ENCODE measurements at regions not wholly inside any gene's neighbourhood (a gene's known extent, or its start where the extent isn't known, plus 50 kb on each side); places are given as distances from the start of the nearest gene placed in this dataset.

- no peaks in the 10 kb centered on the region for H3K27me3 ChIP-seq (ENCODE audit: low read length)
- H3K9ac ChIP-seq (ENCODE audit: low read length): no peak overlapping the region
- H4K20me1 ChIP-seq (ENCODE audit: insufficient read depth, low read depth, low read length): no peaks in the 10 kb centered on the region
- H3K4me1 ChIP-seq (ENCODE audit: low read length): no peaks in the 10 kb centered on the region
- no peaks in the 10 kb centered on the region for H3K79me2 ChIP-seq (ENCODE audit: low read length)
- no peak overlapping the region for H3K4me2 ChIP-seq (ENCODE audit: low read depth, low read length, poor library complexity, severe bottlenecking)
- no peaks in the 10 kb centered on the region for H3K36me3 ChIP-seq (ENCODE audit: insufficient read depth, low read length)
- H3K27ac ChIP-seq (ENCODE audit: low read length): no peak overlapping the region
- H3K9me3 ChIP-seq (ENCODE audit: low read length): no peaks in the 10 kb centered on the region
- H3K9me2 ChIP-seq (replicated peaks; ENCODE audit: insufficient read depth, low read length): no peaks in the 10 kb centered on the region
- no peak overlapping the region for H2AFZ ChIP-seq (ENCODE audit: low read length)
- H3K4me3 ChIP-seq (ENCODE audit: low read length): no peak overlapping the region
- no peak for DNase-seq
Observed at GRCh38 chr6:134739299-134740026, 210.4 kb downstream of the ALDH8A1 start.

DNA sequence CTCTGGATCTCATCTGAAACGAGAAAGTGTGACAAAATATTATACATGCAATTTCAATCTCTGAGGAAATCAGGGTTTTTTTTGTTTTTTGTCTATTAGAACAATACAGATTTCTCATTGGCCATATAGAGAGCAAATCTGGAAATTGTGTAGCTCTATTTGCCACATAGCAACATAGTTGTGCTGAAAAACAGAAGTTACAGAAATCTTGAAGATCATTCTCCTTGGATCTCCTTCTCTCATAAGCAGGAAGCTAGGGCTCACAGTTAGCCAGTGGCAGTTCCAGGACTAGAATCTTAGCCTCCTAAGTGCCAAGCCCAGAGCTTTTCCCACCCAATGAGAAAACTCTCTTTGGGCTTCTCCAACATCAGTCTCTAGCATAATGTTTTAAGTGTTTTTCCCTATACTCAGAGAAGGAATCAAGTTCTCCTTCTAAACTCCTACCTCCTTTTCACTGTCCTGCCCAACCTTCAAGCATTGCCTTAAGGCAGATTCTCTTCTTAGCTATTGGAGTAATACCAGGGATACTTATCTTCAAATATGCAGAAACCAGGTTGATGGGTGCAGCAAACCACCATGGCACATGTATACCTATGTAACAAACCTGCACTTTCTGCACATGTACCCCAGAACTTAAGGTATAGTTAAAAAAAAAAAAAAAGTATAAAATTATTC lies 211.6 kb downstream of the ALDH8A1 start:
- Histone ChIP-seq H3K9me2 (replicated peaks; ENCODE audit: insufficient read depth, low read length) (no peaks in the 10 kb centered on the region), H3K4me3 (ENCODE audit: low read length) (no peak overlapping the region), H3K9me3 (ENCODE audit: low read length) (no peaks in the 10 kb centered on the region), H3K79me2 (ENCODE audit: low read length) (no peaks in the 10 kb centered on the region), H3K4me1 (ENCODE audit: low read length) (no peaks in the 10 kb centered on the region), H2AFZ (ENCODE audit: low read length) (no peak overlapping the region), H3K4me2 (ENCODE audit: low read depth, low read length, poor library complexity, severe bottlenecking) (no peak overlapping the region), H3K27ac (ENCODE audit: low read length) (no peak overlapping the region), H3K9ac (ENCODE audit: low read length) (no peak overlapping the region), H4K20me1 (ENCODE audit: insufficient read depth, low read depth, low read length) (no peaks in the 10 kb centered on the region), H3K36me3 (ENCODE audit: insufficient read depth, low read length) (no peaks in the 10 kb centered on the region), H3K27me3 (ENCODE audit: low read length) (no peaks in the 10 kb centered on the region)
- no peak for DNase-seq

GRCh38 chr6:134735461-134735860 lies 214.4 kb downstream of the ALDH8A1 start:
- no peaks in the 10 kb centered on the region for H4K20me1 ChIP-seq (ENCODE audit: insufficient read depth, low read depth, low read length)

DNA sequence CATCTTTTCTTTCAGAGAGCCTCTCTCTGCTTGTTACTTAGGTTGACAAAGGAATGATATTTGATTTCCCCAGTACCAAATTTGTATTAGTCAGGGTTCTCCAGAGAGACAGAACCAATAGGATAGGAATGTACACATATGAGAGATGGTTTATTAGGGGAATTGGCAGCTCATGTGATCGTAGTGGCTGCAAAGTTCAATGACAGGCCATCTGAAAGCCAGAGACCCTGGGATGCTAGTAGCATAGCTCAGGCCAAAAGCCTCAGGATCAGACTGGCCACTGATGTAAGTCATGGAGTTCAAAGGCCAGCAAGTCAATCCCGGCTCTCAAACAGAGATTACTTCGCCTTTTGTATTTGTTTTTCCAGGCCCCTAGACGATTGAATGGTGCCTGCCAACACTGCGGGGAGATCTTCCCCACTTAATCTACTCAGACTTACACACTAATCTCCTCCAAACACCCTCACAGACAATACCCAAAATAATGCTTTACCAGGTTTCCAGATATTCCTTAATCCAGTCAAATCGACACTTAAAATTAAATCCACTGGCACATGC lies 215.5 kb downstream of the ALDH8A1 start:
- no peaks in the 10 kb centered on the region for H3K9me3 ChIP-seq (ENCODE audit: low read length)
- H3K79me2 ChIP-seq (ENCODE audit: low read length): no peaks in the 10 kb centered on the region
- DNase-seq: no peak
- H3K4me2 ChIP-seq (ENCODE audit: low read depth, low read length, poor library complexity, severe bottlenecking): no peak overlapping the region
- no peak overlapping the region for H3K27ac ChIP-seq (ENCODE audit: low read length)
- H3K9me2 ChIP-seq (replicated peaks; ENCODE audit: insufficient read depth, low read length): no peaks in the 10 kb centered on the region
- H2AFZ ChIP-seq (ENCODE audit: low read length): no peak overlapping the region
- H4K20me1 ChIP-seq (ENCODE audit: insufficient read depth, low read depth, low read length): no peaks in the 10 kb centered on the region
- no peaks in the 10 kb centered on the region for H3K36me3 ChIP-seq (ENCODE audit: insufficient read depth, low read length)
- no peak overlapping the region for H3K9ac ChIP-seq (ENCODE audit: low read length)
- no peak overlapping the region for H3K4me3 ChIP-seq (ENCODE audit: low read length)
- H3K4me1 ChIP-seq (ENCODE audit: low read length): no peaks in the 10 kb centered on the region
- H3K27me3 ChIP-seq (ENCODE audit: low read length): no peaks in the 10 kb centered on the region

More at GRCh38 chr6:134735461-134735860, 214.4 kb downstream of the ALDH8A1 start:
- Histone ChIP-seq H3K9me2 (replicated peaks; ENCODE audit: insufficient read depth, low read length) (no peaks in the 10 kb centered on the region), H3K27me3 (ENCODE audit: low read length) (no peaks in the 10 kb centered on the region), H3K9ac (ENCODE audit: low read length) (no peak overlapping the region), H3K36me3 (ENCODE audit: insufficient read depth, low read length) (no peaks in the 10 kb centered on the region), H3K9me3 (ENCODE audit: low read length) (no peaks in the 10 kb centered on the region), H2AFZ (ENCODE audit: low read length) (no peak overlapping the region), H3K4me2 (ENCODE audit: low read depth, low read length, poor library complexity, severe bottlenecking) (no peak overlapping the region), H3K4me3 (ENCODE audit: low read length) (no peak overlapping the region), H3K27ac (ENCODE audit: low read length) (no peak overlapping the region), H3K4me1 (ENCODE audit: low read length) (no peaks in the 10 kb centered on the region), H3K79me2 (ENCODE audit: low read length) (no peaks in the 10 kb centered on the region)
- DNase-seq: no peak

- no peaks in the 10 kb centered on the region for H3K36me3 ChIP-seq (ENCODE audit: insufficient read depth, low read length)
- H3K4me2 ChIP-seq (ENCODE audit: low read depth, low read length, poor library complexity, severe bottlenecking): no peak overlapping the region
- H3K27me3 ChIP-seq (ENCODE audit: low read length): no peaks in the 10 kb centered on the region
- no peak overlapping the region for H3K27ac ChIP-seq (ENCODE audit: low read length)
- H3K9me3 ChIP-seq (ENCODE audit: low read length): no peaks in the 10 kb centered on the region
- no peaks in the 10 kb centered on the region for H4K20me1 ChIP-seq (ENCODE audit: insufficient read depth, low read depth, low read length)
- H3K79me2 ChIP-seq (ENCODE audit: low read length): no peaks in the 10 kb centered on the region
- no peaks in the 10 kb centered on the region for H3K9me2 ChIP-seq (replicated peaks; ENCODE audit: insufficient read depth, low read length)
- no peaks in the 10 kb centered on the region for H3K4me1 ChIP-seq (ENCODE audit: low read length)
- no peak overlapping the region for H2AFZ ChIP-seq (ENCODE audit: low read length)
- H3K4me3 ChIP-seq (ENCODE audit: low read length): no peak overlapping the region
- DNase-seq: no peak
- no peak overlapping the region for H3K9ac ChIP-seq (ENCODE audit: low read length)
Observed at GRCh38 chr6:134733801-134734200, 216.1 kb downstream of the ALDH8A1 start.

GRCh38 chr6:134732763-134733162 lies 217.1 kb downstream of the ALDH8A1 start:
- H3K27ac ChIP-seq (ENCODE audit: low read length): no peak overlapping the region
- no peak overlapping the region for H3K4me3 ChIP-seq (ENCODE audit: low read length)
- no peak overlapping the region for H3K4me2 ChIP-seq (ENCODE audit: low read depth, low read length, poor library complexity, severe bottlenecking)
- DNase-seq: no peak
- H2AFZ ChIP-seq (ENCODE audit: low read length): no peak overlapping the region
- H3K9me2 ChIP-seq (replicated peaks; ENCODE audit: insufficient read depth, low read length): no peaks in the 10 kb centered on the region
- no peaks in the 10 kb centered on the region for H4K20me1 ChIP-seq (ENCODE audit: insufficient read depth, low read depth, low read length)
- no peak overlapping the region for H3K9ac ChIP-seq (ENCODE audit: low read length)
- no peaks in the 10 kb centered on the region for H3K79me2 ChIP-seq (ENCODE audit: low read length)
- no peaks in the 10 kb centered on the region for H3K9me3 ChIP-seq (ENCODE audit: low read length)
- H3K4me1 ChIP-seq (ENCODE audit: low read length): no peaks in the 10 kb centered on the region
- no peaks in the 10 kb centered on the region for H3K27me3 ChIP-seq (ENCODE audit: low read length)
- H3K36me3 ChIP-seq (ENCODE audit: insufficient read depth, low read length): no peaks in the 10 kb centered on the region

GRCh38 chr6:134731615-134732014 lies 218.3 kb downstream of the ALDH8A1 start:
- H3K4me2 ChIP-seq (ENCODE audit: low read depth, low read length, poor library complexity, severe bottlenecking): no peak overlapping the region
- no peak overlapping the region for H3K4me3 ChIP-seq (ENCODE audit: low read length)
- no peaks in the 10 kb centered on the region for H3K27me3 ChIP-seq (ENCODE audit: low read length)
- no peak for DNase-seq
- no peak overlapping the region for H3K27ac ChIP-seq (ENCODE audit: low read length)
- no peaks in the 10 kb centered on the region for H3K4me1 ChIP-seq (ENCODE audit: low read length)
- H2AFZ ChIP-seq (ENCODE audit: low read length): no peak overlapping the region
- no peak overlapping the region for H3K9ac ChIP-seq (ENCODE audit: low read length)
- H3K36me3 ChIP-seq (ENCODE audit: insufficient read depth, low read length): no peaks in the 10 kb centered on the region
- no peaks in the 10 kb centered on the region for H3K9me2 ChIP-seq (replicated peaks; ENCODE audit: insufficient read depth, low read length)
- no peaks in the 10 kb centered on the region for H3K9me3 ChIP-seq (ENCODE audit: low read length)
- no peaks in the 10 kb centered on the region for H4K20me1 ChIP-seq (ENCODE audit: insufficient read depth, low read depth, low read length)
- H3K79me2 ChIP-seq (ENCODE audit: low read length): no peaks in the 10 kb centered on the region

DNA sequence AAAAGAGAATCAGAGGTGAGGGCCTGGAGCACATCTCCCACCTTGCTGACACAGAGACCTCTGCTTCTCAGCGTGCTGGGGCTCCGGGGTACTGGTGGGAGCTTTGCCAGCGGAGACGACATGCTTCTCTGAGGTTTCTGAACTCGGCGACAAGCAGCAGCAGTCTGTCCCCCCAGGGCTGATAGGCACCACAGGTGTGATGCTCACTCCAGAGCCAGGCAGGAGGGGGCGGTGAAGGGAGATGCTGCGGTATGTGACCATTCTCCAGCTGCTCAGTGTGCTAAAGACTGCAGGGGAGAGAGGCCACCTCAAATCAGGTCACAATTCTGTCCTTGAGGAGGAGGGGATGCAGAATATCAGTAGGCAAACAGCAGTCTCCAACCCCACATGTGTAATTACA lies 219.9 kb downstream of the ALDH8A1 start:
- no peak overlapping the region for H3K4me2 ChIP-seq (ENCODE audit: low read depth, low read length, poor library complexity, severe bottlenecking)
- H3K9ac ChIP-seq (ENCODE audit: low read length): no peak overlapping the region
- H3K9me3 ChIP-seq (ENCODE audit: low read length): no peaks in the 10 kb centered on the region
- no peaks in the 10 kb centered on the region for H3K9me2 ChIP-seq (replicated peaks; ENCODE audit: insufficient read depth, low read length)
- no peak overlapping the region for H2AFZ ChIP-seq (ENCODE audit: low read length)
- H3K79me2 ChIP-seq (ENCODE audit: low read length): no peaks in the 10 kb centered on the region
- no peaks in the 10 kb centered on the region for H3K27me3 ChIP-seq (ENCODE audit: low read length)
- H3K4me1 ChIP-seq (ENCODE audit: low read length): no peaks in the 10 kb centered on the region
- no peak overlapping the region for H3K27ac ChIP-seq (ENCODE audit: low read length)
- no peak overlapping the region for H3K4me3 ChIP-seq (ENCODE audit: low read length)
- DNase-seq: no peak
- H4K20me1 ChIP-seq (ENCODE audit: insufficient read depth, low read depth, low read length): no peaks in the 10 kb centered on the region
- no peaks in the 10 kb centered on the region for H3K36me3 ChIP-seq (ENCODE audit: insufficient read depth, low read length)

All from Karpas-422 (cell line).